T follicular helper cell (primary cell): ENCODE measurements at regions not wholly inside any gene's neighbourhood (a gene's known extent, or its start where the extent isn't known, plus 50 kb on each side); places are given as distances from the start of the nearest gene placed in this dataset.
"Not testable (repeated sequence)": the region's sequence is repeated elsewhere in the genome, so short reads cannot be mapped to it uniquely, and the experiment has no call there.

Source experiments
- DNase-seq: peaks from one replicate; pipeline ENCODE4 v3.0.0-alpha.2; 2020; ENCODE audit warnings: low read depth

- no peak for DNase-seq
Measured at GRCh38 chr4:81314897-81315470, 100.0 kb upstream of the PRKG2 start.

- DNase-seq = no peak
Measured at GRCh38 chr4:81314196-81314896, 99.3 kb upstream of the PRKG2 start.

GRCh38 chr4:81307991-81308390, 93.0 kb upstream of the PRKG2 start:
- no peak for DNase-seq

GRCh38 chr4:81304871-81305270, 89.8 kb upstream of the PRKG2 start:
- no peak for DNase-seq

GRCh38 chr4:81300352-81300751, 85.3 kb upstream of the PRKG2 start:
- not testable (repeated sequence) for DNase-seq

- no peak for DNase-seq
Measured at GRCh38 chr4:81290813-81291212, 75.8 kb upstream of the PRKG2 start.

- no peak for DNase-seq
Measured at GRCh38 chr4:81287101-81287500, 72.1 kb upstream of the PRKG2 start.

GRCh38 chr4:81282131-81282530, 67.1 kb upstream of the PRKG2 start:
- no peak for DNase-seq

- no peak for DNase-seq
Measured at GRCh38 chr4:81274460-81274859, 59.4 kb upstream of the PRKG2 start.

- no peak for DNase-seq
Measured at GRCh38 chr4:81272671-81273070, 57.6 kb upstream of the PRKG2 start.
